UCSD-AML1 (cell line): ENCODE measurements at regions not wholly inside any gene's neighbourhood (a gene's known extent, or its start where the extent isn't known, plus 50 kb on each side); places are given as distances from the start of the nearest gene placed in this dataset.
A peak's percentile ranks its signal among the peaks of the same experiment; 100 is the strongest.
"Not testable (repeated sequence)": the region's sequence is repeated elsewhere in the genome, so short reads cannot be mapped to it uniquely, and the experiment has no call there.

Experiments
- DNase-seq: peaks from one replicate; lab custom pipeline; 2025; ENCODE audit not compliant: unreplicated experiment; lab: John Stamatoyannopoulos, UW

GRCh38 chr1:199813198-199813597 is 214.3 kb upstream of the NR5A2 start:
- no peak for DNase-seq

- no peak for DNase-seq
These were observed 211.6 kb upstream of the NR5A2 start for GRCh38 chr1:199815947-199816346.

GRCh38 chr1:199817266-199817665 is 210.2 kb upstream of the NR5A2 start:
- no peak for DNase-seq

- no peak for DNase-seq
These were observed 206.3 kb upstream of the NR5A2 start for GRCh38 chr1:199821029-199821779.

DNA sequence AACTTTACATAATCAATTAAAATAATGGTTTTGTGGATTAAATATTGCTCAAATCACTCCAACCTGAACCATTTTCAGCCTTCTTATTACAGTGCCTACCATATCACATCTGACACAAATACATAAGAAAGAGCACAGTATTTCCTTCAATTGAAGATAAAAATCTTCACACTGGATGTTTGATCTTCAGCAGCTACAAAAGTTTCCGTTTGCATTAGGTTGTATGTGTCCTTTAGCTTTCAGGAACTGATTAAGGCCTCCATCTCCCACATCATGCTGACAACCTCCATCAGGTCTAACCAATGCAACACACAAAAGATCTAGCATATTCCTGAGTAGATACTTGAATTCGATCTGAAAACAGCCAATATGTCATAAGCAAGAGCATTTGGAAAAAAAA is 195.1 kb upstream of the NR5A2 start:
- DNase-seq = no peak

DNA sequence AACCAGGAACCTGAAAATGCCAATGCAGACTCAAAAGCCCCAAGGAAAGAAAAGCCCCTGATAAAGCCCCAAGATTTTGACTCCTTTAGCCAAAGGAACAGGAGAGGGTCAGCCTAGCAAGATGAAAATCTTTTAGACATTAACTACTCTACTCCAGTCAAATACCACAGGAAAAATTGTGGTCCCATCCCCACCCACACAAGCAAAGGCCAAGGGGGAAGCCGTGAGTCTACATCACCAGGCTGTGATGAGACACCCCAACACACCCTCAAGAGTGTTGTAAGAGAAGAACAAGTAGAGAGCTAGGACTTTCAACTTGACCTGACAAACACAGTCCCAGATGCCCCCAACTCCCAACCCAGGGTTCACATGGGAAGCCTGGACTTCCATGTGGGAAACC is 192.8 kb upstream of the NR5A2 start:
- DNase-seq = no peak

DNA sequence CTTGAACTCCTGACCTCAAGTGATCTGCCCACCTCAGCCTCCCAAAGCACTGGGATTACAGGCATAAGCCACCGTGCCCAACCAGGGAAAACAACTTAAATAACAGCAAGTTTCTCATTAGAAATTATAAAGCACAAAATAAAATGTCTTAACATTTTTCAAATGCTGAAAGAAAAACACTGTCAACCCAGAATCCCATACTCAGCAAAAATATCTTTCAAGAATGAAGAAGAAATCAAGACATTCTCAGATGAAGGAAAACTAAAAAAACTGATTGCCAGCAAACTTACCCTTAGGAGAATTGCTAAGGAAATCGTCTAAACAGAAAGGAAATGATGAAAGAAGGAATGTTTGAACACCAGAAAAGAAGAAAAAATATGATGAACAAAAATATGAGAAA is 191.1 kb upstream of the NR5A2 start:
- DNase-seq = no peak

DNA sequence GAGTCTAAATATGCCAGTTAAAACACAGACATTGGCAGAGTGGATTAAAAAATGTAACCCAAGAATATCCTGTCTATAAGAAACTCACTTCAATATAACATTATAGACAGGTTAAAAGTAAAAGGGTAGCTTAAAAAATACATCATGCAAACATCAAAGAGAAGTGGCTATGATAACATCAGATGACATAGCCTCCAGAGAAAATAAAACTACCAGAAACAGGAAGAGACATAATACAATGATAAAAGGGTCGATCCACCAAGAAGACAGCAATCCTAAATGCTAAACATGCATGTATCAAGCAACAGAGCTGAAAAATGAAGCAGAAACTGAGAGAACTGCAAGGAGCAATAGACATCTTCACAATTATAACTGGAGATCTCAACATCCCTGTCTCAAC is 190.2 kb upstream of the NR5A2 start:
- no peak for DNase-seq

DNA sequence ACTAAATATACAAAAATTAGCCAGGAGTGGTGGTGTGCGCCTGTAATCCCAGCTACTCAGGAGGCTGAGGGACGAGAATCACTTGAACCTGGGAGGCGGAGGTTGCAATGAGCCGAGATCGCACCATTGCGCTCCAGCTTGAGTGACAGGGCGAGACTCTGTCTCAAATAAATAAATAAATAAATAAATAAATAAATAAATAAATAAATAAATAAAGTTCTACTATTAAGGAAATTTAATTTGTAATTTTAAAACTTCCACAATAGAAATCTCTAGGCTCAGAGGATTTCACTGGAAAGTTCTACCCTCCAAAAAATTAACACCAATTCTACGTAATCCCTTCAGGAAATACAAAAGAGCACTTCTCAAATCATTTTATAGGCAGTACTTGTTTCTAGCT is 187.9 kb upstream of the NR5A2 start:
- DNase-seq = not testable (repeated sequence)

- not testable (repeated sequence) for DNase-seq
These were observed 184.4 kb upstream of the NR5A2 start for GRCh38 chr1:199843096-199843495.

- DNase-seq = no peak
These were observed 183.6 kb upstream of the NR5A2 start for GRCh38 chr1:199843861-199844260.

DNA sequence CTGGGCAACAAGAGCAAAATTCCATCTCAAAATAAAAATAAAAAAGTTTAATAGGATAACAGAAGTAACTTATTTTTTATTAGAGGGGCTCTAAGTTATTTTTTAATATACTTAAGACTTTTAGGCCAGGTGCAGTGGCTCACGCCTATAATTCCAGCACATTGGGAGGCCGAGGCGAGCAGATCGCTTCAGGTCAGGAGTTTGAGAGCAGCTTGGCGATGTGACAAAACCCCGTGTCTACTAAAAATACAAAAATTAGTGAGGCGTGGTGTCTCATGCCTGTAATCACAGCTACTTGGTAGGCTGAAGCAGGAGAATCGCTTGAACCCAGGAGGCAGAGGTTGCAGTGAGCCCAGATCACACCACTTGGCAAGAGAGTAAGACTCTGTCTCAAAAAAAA is 180.5 kb upstream of the NR5A2 start:
- no peak for DNase-seq

DNA sequence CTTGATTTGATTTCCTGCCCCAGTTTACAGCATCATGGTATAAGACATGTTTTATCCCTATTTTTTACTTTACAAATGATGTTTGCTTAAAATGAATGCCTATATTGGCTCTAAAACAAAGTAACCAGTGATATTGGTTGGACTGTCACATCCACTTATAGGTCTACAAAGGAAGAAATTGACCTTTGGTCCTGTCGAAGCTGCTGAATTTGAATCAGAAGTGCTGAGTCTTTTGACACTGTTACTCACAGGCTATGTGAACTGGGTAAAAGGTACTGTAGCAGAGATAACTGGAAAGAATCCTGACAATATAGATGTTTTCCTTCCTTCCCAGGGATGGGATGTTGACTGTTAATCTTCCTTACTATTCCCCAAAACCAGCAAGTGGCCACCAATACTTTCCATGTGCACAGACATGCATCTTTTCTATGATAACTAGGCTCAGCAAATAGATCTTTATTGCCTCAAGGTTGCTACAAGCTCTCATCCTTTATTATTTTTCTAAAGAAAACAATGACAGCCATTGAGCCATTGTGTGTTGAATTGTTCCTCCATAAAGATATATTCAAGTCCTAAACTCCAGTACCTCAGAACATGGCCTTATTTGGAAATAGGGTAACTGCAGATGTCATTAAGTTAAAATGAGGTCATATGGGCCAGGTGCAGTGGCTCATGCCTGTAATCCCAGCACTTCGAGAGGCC is 175.9 kb upstream of the NR5A2 start:
- DNase-seq = no peak

DNA sequence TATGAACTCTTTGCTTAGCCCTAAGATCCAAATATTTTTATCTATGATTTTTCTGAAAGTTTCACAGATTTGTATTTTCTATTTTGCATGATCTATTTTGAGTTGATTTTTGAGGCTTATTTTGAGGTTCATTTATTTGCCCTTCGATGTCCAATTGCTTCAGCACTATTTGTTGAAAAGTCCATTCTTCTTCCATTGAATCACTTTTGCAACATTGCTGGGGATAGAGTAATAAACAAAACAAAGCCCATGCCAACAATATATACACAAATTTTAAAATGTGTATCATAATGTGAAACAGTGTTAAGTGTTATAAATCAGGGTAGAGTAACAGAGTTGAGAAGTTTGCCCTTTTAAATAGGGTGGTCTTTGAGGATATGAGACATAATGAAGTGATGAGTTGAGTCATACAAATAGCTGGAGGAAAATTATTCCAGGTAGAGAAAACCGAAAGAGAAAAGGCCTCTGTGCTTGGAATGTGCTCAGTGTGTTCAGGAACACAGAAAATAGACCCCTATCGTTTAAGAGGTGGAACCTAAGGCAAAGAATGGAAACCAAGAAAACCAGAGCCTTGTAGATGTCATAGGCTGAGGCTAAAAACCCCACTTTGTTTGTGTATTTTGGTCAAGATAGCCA is 172.7 kb upstream of the NR5A2 start:
- no peak for DNase-seq

- DNase-seq = no peak
These were observed 171.9 kb upstream of the NR5A2 start for GRCh38 chr1:199855580-199855979.

DNA sequence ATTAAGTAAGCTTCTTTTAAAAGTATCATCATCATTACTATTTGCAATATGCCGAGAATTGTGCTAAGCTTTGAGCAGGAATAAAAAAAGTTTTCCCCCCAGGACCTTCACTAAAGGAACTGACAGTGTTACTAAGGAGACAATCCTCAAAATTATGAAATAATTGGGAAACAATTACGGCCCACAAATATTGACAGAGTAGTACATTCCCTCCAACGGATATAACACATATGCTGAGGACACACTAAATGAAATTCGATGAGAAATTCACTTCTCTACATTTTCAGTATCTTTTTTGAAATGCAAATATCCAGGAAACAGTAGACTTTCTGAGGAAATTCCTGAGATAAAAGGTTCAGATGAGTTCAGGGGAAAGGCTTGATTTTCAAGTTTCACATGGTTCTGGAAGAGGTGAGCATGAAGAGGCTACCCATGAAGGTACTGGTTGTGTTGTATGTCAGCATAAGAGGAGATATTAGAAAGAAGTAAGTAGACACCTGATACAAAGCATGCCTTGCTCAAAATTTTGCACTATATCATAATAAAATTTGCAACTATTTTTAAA is 171.2 kb upstream of the NR5A2 start:
- no peak for DNase-seq

DNA sequence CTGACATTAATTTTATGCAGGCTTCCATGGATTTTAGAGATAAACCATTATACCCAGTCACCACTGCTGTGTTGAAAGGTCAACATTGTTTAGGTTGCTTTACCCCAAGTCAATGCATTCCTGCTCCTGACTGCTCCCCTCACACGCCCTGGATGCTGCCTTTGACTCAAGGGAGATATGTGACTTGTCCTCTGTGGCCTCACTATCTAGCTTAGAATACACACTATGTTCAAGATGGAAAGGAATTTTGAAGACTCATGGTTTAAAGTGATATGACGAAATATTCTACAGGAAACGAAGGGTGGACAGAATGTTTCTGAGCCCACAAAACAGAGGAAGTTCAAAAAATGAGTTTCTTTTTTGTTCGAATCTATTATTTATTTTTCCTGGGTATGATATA is 170.4 kb upstream of the NR5A2 start:
- peak; percentile 46 for DNase-seq

DNA sequence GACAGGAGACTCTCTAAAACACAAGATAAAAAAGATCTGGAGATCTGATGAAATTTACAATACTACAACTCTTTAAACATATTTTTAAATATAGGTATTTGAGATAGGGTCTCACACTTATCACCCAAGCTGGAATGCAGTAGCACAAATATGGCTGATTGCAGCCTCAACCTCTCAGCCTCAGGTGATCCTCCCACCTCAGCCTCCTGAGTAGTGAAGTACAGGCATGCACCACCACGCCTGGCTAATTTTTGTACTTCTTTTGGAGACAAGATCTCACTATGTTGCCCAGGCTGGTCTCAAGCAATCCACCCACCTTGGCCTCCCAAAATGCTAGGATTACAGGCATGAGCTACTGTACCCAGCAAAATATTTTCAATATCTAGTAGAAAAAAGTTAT is 170.0 kb upstream of the NR5A2 start:
- no peak for DNase-seq

DNA sequence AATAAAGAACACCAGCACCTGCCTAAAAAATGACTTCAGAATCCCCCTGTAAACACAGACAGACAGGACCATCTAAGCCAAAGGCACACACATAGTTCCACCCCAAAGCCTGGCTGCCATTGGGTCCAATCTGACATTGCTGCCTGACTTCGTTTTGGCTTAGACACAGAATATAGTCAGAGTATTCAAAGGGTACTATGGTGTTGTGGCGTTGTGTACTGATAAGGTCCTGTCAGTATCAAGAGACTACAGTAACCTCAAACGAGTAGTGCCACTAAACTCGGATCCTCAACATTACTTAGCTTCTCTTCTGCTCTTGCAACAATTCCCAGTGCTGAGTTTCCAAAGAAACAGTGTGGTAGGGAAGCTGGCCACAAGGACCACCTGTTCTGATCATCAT is 169.3 kb upstream of the NR5A2 start:
- DNase-seq = no peak

DNA sequence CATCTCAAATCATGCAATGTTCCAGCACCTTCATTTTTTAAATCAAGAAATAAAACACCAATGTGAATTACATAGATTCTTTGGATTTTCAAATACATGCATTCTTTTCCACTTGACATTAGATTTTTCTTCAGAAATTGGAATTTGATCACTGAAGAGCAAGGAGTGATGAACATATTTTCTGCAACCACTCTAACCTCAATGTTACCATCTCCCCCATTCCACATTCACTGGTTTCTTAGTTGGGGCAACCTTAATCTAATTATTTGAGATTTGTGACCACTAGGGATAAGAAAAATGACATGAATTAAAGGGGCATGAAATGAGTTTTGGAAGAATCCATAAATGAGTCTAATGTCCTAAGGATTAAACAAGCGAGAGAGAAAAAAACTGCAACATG is 168.7 kb upstream of the NR5A2 start:
- DNase-seq = no peak

- peak; percentile 20 for DNase-seq
These were observed 168.0 kb upstream of the NR5A2 start for GRCh38 chr1:199859491-199859933.
